GM18499 (cell line): ENCODE measurements at regions not wholly inside any gene's neighbourhood (a gene's known extent, or its start where the extent isn't known, plus 50 kb on each side); places are given as distances from the start of the nearest gene placed in this dataset.
"Not testable (repeated sequence)": the region's sequence is repeated elsewhere in the genome, so short reads cannot be mapped to it uniquely, and the experiment has no call there.

Experiments used
- ATAC-seq: cut with Tn5 transposase; IDR thresholded peaks from one replicate; pipeline ENCODE4 v1.9.1; 2021; ENCODE audit warnings: moderate number of reproducible peaks; ENCODE audit not compliant: insufficient read depth, unreplicated experiment

DNA sequence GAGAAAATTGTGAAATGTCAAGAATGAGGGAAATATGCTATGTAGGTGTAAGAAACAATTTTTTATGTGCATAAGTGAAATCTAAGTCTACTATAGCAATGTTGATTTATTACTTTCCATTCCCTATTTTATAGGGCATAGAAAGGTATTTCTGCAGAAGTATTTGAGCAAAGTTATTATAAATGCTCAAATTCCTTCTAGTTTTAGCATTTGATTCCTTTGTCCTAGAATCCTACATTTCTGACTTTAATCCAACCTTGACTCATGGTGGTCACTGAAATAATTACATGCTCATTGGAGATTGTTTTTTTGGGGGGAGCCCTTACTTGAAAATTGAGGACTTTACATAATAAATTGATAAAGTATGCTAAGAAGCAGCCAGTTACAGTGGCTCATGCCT, 716.6 kb upstream of the LUZP2 start:
- ATAC-seq, result no peak

DNA sequence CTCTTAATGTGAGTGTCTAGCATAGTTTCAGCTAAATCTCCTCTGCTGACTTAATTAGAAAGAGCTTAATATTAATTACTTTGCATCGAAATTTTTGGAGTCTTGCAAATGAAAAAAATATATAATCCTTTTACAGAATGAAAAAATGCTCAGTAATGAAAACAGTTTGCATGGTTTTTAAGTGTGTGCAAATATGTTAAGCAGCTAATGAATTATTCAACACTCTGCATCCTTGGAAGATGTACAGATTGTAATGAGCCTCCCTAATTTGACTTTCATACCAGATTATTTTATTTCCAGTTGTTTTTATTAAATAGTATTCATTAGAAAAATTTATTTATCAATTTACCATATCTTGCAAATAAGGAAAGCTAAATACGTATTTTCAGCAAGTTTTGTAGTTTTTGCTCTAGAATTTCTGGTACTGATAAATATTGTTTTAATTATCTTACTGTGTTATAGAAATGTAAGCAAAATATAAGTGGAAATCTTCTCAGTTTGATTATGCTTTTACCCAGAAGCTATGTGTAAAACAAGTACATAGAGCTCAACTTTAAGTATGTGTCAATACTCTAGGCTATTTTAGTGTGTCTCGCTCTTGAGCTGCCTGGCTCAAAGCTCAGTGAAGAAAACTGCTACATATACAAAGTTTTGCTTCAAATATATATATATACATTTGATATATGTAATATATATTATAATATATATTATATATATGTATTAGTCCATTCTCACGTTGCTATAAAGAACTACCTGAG, 714.9 kb upstream of the LUZP2 start:
- no peak for ATAC-seq

DNA sequence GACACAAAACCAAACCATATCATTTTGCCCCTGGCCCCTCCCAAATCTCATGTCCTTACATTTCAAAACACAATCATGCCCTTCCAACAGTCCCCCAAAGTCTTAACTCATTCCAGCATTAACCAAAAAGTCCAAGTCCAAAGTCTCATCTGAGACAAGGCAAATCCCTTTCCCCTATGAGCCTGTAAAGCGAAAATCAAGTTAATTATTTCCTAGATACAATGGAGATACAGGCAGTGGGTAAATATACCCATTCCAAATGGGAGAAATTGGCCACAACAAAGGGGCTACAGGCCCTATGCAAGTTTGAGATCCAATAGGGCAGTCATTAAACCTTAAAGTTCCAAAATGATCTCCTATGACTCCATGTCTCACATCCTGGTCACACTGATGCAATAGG, 709.9 kb upstream of the LUZP2 start:
- not testable (repeated sequence) for ATAC-seq

DNA sequence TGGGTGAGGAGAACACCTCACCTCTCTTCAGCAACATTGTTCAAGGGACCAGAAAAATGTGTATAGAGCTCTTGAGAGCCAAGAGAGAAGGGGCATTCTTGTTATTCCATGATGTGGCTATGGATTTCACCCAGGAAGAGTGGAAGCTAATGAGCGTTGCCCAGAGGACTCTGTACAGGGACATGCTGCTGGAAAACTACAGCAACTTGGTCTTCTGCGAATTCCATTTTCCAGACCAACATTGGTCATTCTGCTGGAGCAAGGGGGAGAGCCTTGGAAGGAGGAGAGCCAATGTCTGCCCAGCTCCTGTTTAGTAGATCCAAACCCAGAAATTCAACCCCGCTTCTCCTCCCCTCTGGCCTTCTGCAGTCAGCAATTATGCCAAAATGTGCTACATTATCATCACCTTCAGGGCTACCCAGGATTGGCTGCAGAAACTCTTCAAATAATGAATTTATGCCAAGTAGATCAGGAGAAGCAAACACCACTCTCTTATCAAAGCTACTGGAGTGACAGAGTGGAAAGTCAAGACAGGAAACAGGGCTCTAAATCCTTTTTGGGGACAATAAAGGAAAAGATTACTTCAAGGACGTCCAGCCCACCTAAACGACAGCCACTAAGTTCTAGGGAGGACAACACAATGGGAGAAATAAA, 707.5 kb upstream of the LUZP2 start:
- ATAC-seq, result no peak

DNA sequence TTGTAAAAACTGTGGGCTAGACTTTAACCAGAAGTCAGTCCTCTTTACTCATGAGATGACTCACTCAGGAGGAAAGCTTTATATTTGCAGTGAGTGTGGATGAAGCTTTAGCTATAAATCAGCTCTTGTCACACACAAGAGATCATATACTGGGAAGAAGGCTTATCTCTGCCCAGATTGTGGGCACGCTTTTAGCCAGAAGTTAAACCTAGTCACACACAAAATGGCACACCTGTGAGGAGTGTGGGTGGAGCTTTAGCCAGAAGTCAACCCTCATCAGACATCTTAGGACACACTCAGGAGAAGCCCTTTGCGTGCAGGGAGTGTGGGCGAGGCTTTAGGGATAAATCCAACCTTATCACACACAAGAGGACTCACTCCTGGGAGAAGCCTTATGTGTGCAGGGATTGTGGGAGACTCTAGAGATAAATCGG, 706.9 kb upstream of the LUZP2 start:
- no peak for ATAC-seq

DNA sequence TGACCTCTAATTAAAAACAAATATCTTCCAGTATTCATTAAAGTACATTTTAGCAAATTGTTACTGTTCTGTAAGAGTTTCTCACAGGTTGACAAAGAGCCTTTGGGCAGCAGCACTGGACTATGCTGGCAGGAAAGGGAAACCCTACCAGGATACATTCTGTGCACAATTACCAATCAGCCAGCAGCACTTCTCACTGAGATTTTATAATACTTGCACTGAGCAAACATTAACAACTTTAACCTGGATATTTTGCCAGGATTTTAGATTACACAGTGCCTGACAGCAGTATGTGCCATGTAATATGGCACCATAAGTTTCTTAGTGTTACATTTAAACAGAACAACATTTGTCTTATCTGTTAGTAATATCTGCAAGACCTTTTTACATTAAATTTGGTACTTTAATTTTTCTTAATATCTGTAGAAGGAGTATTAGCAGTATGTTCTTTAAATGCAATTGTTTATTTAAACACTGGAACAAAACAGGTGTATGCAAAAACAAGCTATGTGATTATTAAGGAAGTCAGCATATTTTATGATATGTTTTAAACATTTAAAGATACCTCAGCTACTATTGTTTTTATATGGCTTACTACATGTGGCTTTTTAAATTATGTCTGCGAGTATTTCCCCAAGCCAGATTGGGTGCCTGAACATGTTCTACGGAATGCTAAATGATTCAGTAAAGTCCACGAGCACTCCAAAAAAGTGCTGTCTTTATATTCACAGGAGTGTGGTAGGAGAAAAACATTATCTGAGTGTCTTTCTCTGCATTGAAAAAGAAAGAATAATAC, 699.0 kb upstream of the LUZP2 start:
- no peak for ATAC-seq

DNA sequence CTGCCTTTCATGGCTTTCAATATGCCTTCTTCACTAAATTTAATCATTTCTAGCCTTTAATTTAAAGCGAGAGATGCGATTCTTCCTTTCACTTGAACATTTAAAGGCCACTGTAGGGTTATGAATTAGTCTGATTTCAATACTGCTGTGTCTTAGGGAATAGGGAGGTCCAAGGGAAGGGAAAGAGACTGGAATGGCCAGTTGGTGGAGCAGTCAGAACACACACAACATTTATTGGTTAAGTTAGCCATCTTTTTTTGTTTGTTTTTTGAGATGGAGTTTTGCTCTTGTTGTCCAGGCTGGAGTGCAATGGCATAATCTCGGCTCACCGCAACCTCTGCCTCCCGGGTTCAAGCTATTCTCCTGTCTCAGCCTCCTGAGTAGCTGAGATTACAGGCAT, 662.5 kb upstream of the LUZP2 start:
- ATAC-seq, result not testable (repeated sequence)

DNA sequence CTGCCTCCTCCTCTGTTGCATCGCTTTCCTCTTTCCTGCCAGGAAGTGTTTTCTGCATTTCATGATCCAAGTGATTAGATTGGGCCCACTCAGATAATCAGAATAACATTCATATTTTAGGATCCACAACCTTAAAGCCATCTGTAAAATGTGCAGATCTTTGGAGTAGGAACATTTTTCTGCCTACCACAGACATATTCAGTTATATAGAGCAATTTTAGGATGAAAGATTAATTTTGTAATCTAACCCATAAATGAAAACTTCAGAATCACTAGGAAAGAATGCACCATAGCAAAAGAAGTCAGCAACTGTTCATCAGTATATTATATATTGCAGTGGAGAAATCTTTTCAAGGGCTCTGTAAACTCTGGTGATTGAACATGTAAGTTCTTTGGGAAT, 659.9 kb upstream of the LUZP2 start:
- ATAC-seq, result no peak

DNA sequence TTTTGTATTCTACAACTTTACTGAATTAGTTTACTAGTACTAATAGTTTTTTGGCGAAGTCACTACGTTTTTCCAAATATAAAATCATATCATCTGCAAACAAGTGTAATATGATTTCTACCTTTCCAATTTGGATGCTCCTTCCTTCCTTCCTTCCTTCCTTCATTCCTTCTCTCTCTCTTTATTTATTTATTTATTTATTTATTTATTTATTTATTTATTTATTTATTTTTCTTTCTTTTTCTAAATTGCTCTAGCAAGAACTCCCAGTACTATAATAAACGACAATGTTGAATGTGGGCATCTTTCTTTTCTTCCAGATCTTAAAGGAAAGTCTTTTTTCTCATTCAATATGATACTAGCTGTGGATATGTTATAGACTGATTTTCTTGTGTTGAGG, 656.0 kb upstream of the LUZP2 start:
- no peak for ATAC-seq

DNA sequence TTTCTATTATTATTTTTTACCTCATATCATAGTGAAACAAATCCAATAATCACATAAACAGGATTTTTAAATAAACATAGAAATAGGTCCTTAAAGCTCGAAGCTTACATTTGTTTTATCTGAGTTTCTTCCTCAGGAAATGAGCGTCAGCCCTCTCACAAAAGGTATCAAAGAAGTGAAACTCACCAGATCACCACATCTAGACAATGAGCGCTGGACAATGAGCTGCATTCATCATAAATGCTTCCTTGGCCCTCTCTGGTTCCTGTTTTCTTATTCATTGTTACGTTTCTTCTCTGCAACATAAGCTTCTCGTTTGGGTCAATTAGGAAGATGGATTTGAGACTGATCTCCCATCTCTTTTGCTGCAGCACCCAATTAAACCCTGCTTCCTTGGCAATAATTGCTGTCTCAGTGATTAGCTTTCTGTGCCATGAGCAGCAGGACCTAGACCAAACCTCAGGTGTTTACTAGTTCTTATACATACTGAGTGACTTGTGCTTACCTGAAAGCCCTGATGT, 649.9 kb upstream of the LUZP2 start:
- no peak for ATAC-seq

DNA sequence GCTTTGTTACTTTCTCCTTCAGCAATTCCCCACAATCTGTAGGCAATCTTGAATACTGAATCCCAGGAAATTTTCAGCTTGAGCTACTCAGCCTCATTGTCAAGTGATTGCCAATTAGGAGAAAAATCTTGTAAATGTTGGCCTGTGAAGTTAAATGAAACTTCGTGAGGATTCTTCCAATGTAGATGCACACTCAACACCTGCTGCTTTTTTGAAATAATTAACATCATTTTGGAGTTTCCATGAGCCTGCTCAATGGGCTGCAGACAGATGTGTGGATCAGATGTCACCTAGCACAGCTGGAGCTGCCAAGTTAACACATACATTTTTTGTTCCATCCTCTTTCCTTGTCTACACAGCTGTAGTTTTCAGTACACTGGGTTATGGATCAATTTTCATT, 645.6 kb upstream of the LUZP2 start:
- ATAC-seq, result no peak

DNA sequence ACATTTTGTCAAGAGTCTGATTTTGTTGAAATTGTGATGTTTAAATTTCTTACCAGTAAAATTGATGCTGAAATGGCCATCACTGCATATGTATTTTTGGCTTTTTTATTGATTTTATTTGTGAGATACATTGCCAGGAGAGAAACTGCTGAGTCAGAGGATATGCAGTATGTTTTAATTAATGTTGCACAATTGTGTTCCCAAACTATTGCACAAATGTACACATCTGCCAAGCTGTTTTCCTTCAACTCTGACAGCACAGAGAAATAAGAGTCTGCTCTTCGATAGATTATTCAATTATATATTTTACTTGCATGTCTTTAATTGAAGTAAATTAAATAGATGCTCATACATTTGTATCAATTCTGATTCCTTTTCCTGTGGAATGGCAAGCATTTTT, 640.2 kb upstream of the LUZP2 start:
- no peak for ATAC-seq

DNA sequence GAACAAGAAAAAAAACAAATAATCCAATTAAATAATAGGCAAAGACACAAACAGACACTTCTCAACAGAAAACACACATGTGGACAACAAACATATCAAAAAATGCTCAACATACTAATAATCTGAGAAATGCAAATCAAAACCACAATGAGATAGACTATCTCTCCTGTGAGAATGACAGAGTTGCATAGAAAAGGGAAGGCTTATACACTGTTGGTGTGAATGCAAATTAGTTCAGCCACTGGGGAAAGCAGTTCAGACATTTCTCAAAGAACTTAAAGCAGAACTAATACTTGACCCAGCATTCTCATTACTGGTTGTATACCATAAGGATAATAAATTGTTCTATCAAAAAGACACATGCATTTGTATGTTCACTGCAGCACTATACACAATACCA, 637.8 kb upstream of the LUZP2 start:
- no peak for ATAC-seq

DNA sequence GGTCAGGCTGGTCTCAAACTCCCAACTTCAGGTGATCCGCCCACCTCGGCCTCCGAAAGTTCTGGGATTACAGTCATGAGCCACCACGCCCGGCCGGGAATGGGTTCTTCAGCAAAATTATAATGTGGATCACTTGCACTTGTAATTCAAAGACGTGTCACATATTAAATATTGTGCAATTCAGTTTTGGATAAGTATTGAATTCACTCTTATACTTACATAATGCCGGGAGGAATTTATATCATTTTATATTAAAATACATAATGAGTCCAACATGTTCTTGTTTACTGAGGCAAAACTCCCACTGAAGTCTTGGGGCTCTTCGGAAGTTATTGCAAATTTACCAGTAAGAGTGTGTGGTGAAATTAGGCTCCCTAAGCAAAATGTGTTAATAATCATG, 635.2 kb upstream of the LUZP2 start:
- ATAC-seq, result no peak

DNA sequence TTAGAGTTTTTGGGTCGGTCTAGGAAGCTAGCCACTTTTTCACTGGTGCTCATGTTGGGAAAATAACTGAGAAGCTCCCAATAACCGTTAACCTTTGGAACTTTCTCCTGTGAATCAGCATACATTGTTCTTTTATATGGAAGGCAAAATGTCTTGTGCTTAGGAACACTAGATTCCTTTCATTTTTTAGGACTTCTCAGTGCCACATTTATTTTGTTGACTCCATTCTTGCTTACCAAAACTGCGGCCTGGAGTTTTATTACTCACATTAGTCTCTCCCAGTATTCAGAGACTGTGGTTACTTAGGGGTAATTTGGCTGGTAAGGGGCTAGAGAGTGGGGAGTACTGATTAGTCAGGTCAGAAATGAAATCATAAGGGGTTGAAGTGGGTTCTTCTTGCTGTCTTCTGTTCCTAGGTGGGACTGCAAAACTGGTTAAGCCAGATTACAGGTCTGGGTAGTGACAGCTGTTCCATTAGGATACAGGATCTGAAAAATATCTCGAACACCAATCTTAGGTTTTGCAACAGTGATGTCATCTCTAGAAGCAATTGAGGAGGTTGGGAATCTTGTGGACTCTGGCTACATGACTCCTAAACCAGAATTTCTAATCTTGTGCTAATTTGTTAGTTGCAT, 631.4 kb upstream of the LUZP2 start:
- no peak for ATAC-seq

DNA sequence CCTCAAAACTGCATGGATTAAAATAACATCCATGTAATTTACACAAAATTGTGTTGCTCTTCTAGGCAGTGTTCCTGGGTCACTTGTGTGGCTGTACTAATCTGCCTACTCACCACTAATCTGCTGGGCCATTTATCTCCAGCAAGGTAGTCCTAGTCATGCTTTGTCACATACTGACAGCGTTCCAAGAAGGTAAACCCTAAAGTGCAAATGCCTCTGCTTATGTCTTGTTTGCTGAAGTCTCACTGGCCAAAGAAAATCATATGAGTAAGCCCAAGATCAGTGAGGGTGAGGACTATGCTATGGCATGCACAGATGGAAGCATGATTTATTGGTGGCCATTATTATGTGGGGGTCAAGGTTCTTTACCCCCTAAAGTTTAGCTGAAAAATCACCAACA, 630.2 kb upstream of the LUZP2 start:
- no peak for ATAC-seq

DNA sequence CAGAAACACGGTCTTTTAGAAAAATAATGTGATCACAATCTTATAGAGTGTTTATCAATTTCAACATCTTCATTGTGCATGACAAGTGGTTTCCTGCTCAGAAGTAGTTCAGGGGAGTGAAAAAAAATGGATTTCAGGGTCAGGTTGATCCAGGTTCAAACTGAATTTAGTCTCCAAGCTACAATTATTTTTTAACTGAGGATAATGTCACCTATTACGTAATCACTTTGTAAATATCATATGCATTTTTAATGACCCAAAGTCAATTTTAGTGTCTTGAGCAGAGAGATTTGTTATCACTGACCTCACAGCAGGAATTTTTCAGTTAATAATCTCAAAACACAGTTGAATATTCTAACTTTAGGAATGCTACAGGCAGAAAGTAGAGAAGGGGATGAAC, 627.2 kb upstream of the LUZP2 start:
- ATAC-seq, result no peak

DNA sequence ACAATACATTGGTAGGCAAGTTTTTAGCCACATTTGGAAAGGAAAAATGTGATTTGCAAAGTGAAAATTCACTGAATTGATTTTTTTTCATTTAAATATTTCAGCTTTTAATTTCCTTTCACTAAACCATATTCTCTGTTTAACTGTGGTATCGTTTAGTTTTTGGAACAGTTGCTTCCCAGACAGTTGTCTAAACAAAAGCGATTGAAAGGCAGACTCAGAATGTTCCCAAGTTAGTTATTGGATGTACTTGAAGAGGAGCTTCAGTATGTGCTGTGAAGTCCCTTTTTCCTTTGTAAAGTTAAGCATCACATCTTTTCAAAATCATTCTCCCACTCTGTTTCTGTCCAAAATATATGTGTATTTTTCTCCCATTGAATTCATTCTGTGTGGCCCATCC, 623.4 kb upstream of the LUZP2 start:
- no peak for ATAC-seq

DNA sequence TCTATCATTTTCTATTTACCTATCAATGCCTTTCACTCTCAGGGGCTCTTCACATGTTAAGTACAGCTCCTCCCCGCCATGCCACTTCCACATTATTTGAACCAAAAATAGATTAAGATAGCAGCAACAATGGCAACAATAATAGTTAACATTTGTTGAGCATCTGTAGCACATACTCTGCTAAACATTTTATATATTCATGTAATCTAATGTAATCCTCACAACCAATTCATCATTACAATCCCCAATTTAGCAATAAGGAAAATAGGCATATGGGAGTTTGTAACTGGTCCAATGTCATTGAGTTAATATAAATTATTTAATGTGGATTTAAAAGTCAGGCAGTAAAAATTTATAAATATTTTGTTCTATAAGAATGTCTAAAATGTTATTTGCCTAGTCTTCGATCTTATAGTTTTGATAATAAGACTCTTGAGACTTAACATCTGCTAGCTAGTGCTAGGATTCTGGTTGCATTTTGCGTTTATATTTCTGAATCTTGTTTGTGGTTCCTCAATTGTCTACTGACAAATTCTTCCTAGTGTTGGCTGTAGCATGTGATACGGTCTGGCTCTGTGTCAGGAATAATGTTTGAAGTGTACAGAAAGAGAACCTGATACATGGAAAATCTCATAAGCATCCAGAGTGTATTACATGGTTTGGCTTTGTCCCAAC, 621.5 kb upstream of the LUZP2 start:
- ATAC-seq, result no peak

DNA sequence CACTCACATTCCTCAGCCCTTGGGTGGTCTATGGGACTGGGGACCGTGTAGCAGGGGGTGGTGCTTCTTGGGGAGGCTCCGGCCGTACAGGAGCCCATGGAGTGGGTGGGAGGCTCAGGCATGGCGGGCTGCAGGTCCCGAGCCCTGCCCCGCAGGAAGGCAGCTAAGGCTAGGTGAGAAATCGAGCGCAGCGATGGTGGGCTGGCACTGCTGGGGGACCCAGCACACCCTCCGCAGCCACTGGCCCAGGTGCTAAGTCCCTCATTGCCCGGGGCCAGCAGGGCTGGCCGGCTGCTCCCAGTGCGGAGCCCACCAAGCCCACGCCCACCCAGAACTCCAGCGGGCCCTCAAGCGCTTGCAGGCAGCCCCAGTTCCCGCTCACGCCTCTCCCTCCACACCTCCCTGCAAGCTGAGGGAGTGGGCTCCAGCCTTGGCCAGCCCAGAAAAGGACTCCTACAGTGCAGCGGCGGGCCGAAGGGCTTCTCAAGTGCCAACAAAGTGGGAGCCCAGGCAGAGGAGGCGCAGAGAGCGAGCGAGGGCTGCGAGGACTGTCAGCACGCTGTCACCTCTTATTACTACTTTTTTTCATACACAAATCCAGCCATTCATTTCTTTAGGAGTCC, 613.3 kb upstream of the LUZP2 start:
- ATAC-seq, result not testable (repeated sequence)
